ENCODE measurements at regions not wholly inside any gene's neighbourhood (a gene's known extent, or its start where the extent isn't known, plus 50 kb on each side); places are given as distances from the start of the nearest gene placed in this dataset.

DNA sequence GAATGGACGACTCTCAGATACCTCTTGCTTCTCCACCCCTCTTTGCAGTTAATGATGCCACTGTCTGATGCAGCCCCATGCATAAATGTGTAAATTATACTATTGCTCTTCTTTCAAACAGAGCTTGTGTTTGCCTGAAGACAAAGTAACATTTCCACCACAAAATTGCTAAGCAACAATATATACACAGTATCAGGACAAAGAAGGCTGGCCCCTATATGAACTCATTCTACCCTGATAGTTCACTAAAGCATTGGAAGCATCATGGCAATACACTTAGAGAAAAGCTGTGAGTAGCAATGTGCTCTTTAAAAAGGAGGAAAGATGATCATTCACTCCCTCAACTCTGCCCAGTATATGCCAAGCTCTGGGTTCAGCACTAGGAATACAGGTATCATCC, 427.0 kb upstream of the CPEB2 start (continued):
- TF ChIP-seq, protein P1, sequence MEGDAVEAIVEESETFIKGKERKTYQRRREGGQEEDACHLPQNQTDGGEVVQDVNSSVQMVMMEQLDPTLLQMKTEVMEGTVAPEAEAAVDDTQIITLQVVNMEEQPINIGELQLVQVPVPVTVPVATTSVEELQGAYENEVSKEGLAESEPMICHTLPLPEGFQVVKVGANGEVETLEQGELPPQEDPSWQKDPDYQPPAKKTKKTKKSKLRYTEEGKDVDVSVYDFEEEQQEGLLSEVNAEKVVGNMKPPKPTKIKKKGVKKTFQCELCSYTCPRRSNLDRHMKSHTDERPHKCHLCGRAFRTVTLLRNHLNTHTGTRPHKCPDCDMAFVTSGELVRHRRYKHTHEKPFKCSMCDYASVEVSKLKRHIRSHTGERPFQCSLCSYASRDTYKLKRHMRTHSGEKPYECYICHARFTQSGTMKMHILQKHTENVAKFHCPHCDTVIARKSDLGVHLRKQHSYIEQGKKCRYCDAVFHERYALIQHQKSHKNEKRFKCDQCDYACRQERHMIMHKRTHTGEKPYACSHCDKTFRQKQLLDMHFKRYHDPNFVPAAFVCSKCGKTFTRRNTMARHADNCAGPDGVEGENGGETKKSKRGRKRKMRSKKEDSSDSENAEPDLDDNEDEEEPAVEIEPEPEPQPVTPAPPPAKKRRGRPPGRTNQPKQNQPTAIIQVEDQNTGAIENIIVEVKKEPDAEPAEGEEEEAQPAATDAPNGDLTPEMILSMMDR (IDR thresholded peaks at IDR 0.05; ENCODE audit: control extremely low read depth in 1 of 3, insufficient read depth in 1 of 3, low read depth in 1 of 3, low read length in 3 of 3) = no peak
- no peak for TF ChIP-seq SP2 (IDR thresholded peaks at IDR 0.05; ENCODE audit: low read length)
- TF ChIP-seq BACH1 (IDR thresholded peaks at IDR 0.05; ENCODE audit: low read length) = no peak

Measured in H1 (cell line).